DMS153 treated with DMSO at 0.1 percent for 48 hours (cell line): ENCODE measurements at regions not wholly inside any gene's neighbourhood (a gene's known extent, or its start where the extent isn't known, plus 50 kb on each side); places are given as distances from the start of the nearest gene placed in this dataset.
"Not testable (repeated sequence)": the region's sequence is repeated elsewhere in the genome, so short reads cannot be mapped to it uniquely, and the experiment has no call there.

Experiments
- DNase-seq: peaks from one replicate; lab custom pipeline; 2025; ENCODE audit not compliant: unreplicated experiment; lab: John Stamatoyannopoulos, UW

GRCh38 chr22:49344161-49344560 lies 483.5 kb downstream of the BRD1 start:
- DNase-seq = no peak

DNA sequence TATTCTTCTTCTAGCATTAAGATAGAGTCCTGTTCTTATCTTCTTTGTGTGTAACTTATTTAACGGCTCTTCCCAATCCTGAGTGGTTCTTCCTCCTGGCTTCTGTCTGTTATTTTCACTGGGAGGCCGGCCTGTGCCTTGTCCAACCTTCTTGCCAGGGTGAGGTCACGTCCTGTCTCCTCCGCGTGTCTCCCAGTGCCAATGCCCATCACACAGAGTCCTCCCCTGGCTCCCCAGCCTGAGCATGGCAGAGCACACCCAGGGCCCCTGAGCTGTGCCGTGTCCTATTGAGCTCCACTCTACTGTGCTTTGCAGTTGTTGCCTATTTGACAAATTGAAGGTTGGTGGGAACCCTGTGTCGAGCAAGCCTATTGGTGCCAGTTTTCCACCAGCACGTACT lies 487.3 kb downstream of the BRD1 start:
- no peak for DNase-seq

DNA sequence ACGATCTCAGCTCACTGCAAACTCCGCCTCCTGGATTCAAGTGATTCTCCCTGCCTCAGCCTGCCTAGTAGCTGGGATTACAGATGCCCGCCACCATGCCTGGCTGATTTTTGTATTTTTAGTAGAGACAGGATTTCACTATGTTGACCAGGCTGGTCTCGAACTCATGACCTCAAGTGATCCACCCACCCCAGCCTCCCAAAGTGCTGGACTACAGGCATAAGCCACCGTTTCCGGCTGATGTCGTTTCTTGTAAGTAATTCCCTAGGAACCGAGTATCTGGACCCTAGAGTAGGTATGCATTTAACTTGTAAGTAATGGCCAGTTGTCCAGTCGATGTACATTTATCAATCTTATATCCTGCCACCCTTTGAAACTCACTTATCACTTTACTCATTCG lies 491.2 kb downstream of the BRD1 start:
- not testable (repeated sequence) for DNase-seq

DNA sequence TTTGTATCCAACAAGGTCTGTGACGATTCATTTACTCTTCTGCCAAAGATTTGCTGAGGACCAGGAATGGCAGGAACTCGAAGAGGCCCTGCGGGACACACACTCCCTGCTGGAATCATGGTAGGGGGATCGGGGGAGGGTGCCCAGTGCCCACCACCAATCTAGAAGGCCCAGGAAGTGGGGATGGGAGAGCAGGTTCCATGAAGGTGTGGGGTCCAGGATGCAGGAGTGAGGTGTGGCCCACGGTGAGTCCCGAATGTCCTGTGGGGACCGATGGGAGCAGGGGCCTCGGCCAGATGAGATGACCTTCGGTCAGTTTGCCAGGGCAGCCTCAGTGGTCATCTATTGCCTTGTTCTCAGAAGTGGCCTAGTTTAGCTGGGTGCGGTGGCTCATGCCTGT lies 492.7 kb downstream of the BRD1 start:
- DNase-seq = no peak

- no peak for DNase-seq
These were observed 493.3 kb downstream of the BRD1 start for GRCh38 chr22:49334449-49334789.

DNA sequence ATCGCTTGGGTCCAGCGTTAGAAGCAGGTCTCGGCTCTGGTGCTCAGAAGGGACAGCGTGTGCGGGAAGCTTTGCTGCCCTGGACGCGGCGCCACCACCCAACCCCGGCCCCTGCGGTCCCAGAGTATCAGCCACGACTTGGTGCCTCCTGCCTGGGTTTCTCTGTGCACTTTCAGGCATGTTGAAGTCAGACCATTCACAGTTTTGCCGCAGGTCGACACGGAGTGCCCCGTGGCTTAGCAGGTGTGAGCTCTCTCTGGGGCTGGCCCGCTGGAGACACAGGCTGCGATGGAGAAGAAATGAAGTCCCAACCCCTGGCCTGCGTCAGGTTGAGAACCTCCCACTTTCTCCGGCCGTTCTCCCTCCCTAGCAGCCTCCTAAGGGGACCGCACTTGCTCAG lies 494.5 kb downstream of the BRD1 start:
- DNase-seq = no peak

DNA sequence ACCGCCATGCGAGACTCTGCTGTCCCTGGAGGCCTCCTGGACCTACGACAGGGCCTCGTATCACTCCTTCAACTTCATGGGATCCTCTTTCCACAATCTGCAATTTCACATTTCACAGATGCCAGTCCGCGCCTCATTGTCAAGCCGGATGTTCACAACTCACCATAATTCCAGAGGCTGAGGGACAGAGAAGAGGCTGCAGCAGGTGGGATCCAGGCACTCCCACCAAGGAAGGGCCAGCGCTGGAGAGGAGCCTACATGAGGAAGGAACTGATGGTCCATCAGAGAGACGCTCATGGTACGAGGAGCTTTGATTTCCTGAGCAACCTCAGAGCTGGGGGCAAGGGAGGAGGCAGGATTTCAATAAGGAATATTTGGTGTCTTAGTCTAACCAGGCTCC lies 495.0 kb downstream of the BRD1 start:
- DNase-seq = no peak

DNA sequence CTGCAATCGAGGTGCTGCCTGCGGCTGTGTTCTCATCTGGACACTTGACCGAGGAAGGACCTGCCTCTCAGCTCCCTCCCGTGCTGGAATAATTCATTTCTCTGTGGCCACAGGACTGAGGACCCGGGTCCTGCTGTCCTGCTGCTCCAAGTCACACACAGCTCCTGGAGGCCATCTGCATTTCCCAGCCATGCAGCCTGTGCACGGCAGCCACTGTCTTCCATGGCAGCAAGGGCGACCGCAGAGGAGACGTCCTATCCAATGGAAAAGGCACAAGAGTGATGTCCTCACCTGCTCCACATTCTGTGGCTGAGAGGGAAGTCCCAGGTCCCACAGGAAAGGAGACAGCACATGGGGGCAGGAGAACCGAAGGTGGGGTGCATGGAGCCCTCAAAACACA lies 495.8 kb downstream of the BRD1 start:
- no peak for DNase-seq

- DNase-seq = no peak
These were observed 496.4 kb downstream of the BRD1 start for GRCh38 chr22:49331223-49331815.

GRCh38 chr22:49330421-49331222 lies 497.1 kb downstream of the BRD1 start:
- no peak for DNase-seq

GRCh38 chr22:49329636-49330035 lies 498.0 kb downstream of the BRD1 start:
- DNase-seq = no peak

DNA sequence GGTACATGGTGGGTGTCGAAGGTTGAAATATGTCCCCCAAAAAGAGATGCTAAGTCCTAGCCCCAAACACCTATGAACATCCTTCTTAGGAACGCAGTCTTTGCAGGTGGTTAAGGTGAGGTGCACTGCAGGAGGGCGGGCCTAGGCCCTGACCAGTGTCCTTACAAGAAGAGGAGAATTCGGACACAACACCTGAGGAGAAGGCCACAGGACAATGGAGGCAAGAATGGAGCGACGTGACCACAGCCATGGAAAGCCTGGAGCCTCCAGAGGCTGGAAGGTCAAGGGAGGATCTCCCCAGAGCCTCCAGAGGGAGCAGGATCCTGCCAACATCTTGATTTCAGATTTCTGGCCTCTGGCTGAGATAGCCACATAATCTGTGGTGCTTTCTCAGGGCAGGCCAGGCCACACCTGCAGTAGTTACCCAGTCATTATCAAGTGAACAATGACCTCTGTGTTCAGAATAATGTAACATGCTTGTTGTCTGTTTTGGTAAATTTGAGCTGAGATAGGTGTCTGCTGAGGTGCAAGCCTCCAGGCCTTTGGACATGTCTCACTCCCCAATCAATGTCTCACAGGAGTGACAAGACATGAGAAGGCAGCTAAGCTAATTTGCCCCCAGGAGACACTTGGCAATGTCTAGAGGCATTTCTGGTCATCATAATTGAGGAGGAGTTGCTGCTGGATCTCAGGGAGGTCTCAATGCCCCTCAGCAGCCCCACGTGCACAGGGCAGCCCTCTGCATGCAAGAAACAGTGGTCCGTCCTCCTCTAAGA lies 498.9 kb downstream of the BRD1 start:
- DNase-seq = no peak

GRCh38 chr22:49328118-49328475 lies 499.6 kb downstream of the BRD1 start:
- DNase-seq = no peak

DNA sequence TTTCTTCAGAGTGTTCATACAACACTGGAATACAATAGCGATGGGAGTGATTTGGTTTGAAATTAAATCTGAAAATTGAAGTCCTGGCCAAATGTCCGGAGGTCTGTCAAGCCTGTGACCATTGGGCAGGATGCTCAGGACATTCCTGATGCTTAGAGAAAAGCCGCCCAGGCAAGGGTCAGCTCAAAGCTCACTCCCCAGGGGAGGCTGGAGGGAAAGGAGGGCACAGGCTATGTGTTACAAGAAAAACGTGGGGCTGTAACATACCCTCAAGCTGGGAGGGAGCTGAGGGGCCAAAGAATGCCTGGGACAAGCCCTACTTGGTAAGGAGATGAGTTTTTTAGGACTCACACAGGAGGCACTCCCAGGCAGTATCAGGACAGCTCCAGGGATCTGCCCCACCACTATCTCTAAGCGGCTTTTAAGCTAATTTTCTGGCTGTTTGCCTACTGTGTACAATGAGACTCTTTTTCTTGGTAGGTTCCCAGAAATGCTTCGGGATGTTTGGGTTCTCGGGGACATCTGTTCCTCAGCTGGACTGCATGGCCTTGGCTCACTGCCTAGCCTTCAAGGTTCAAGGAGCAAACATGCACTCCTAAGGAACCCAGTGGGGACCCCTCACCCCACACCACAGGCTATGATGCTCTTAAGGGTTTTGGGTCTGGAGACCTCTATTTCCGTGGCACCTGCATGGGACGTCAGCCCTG lies 500.1 kb downstream of the BRD1 start:
- no peak for DNase-seq

DNA sequence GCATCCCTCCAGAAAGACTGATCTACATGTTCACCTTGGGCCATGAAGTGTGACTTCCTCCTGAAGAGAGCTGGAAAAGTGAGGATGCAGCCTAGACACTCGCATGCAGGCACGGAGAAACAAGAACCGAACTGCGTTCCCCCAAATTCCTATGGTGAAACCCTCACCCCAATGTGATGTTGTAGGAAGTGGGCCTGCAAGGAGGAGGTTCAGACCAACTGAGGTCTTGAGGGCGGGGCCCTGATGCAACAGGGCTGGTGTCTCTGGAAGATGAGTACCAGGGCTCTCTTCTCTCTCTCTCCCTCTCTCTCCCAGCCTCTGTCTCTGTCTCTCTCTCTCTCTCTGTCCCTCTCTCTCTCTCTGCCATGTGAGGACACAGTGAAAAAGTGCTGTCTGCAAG lies 501.1 kb downstream of the BRD1 start:
- DNase-seq = no peak

DNA sequence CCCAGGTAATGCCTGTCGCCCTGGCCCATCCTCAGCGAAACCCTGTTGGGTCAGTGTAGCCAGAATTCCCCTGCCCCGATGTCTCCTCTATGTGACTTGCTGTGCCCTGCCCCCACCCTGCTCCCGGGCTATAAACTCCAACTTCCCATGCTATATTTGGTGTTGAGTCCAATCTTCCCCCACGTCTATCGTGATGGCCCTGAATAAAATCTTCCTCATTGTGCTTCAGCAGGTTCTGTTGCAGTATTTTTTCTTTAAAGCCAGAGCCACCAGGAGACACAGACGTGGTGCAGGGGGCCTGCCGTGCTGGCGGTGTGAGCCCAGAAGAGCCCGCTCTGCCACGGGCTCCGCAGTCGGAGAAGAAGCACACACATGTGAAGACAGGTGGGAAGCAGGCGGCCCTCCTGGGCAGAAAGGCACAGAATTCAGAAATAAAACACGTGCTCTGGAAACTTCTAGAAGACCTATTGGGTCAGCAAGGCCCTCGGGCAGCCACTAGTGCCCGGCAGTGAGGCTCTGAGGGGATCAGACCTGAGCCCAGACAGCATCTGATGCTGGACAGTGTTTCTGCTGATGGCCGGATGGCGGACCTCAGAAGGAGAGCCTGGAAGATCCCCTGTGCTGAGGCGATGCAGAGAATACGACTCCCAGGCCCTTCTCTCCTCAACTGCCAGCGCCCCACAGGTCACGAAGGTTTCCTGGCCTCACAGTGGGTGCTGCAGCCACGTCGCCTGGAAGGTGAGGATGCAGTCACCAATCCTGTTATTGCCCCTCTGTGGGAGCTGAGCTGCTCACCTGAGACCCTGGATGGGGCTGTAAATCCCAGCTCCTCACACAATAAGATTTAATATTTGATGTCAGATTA lies 501.9 kb downstream of the BRD1 start:
- DNase-seq = no peak

GRCh38 chr22:49324527-49325491 lies 502.9 kb downstream of the BRD1 start:
- no peak for DNase-seq

DNA sequence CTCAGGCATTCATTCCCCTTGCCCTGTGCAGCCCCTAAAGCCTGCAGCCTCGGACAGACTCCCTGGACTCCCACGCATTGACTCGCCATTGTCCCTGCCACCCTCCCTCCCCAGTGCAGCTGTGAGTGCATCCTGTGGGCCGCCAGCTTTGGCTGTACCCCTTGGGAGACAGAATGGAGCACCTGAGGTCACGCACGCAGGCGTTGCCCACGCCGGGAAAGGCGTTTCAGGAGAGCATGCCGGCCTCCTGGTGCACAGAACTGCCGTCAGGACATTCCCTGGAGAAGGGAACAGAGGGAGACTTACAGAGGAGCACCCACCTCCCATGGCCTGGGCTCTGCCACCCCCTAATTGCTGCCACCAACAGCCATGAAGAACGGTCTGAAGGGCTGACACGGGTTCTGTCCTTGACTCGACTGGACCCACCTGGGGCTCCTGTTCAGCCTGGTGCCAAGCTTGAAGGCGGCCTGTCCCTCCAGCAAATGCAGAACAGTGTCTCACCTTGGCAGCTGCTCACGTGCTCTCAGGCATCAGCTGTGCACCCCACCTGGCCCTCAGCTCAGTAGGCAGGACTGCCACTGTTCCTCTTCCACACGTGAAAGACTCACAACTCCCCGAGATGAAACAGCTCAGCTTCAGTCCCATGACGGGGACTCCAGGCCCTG lies 503.8 kb downstream of the BRD1 start:
- DNase-seq = no peak
